GM13976 (cell line): ENCODE measurements at regions not wholly inside any gene's neighbourhood (a gene's known extent, or its start where the extent isn't known, plus 50 kb on each side); places are given as distances from the start of the nearest gene placed in this dataset.

ENCODE experiments used
- DNase-seq: peaks from one replicate; pipeline ENCODE4 v3.0.0; 2012; ENCODE audit warnings: low spot score
- CTCF ChIP-seq: IDR thresholded peaks from 2 replicates; pipeline ENCODE4 v1.5.1; 2012; ENCODE audit warnings: borderline replicate concordance, mild to moderate bottlenecking; ENCODE audit not compliant: insufficient read depth; ENCODE audit errors: extremely low read depth, missing control alignments, control extremely low read depth
- in situ Hi-C: fragments of 300-500 bp; cut with MboI; formaldehyde crosslinking; loops from one replicate; pipeline ENCODE4 v1.12.0; 2022; ENCODE audit warnings: low sequenced_read_pairs, mixed read lengths, inconsistent platforms; ENCODE audit not compliant: unreplicated experiment

- TF ChIP-seq CTCF: no peak
- no peak for DNase-seq
- in situ Hi-C loops: no loop called here
These were observed 244.6 kb downstream of the TOMM20 start for GRCh38 chr1:234884006-234884405.

GRCh38 chr1:234882898-234883297 lies 245.7 kb downstream of the TOMM20 start:
- in situ Hi-C loops: no loop called here
- no peak for DNase-seq
- TF ChIP-seq CTCF: no peak

GRCh38 chr1:234881893-234882771 lies 246.5 kb downstream of the TOMM20 start:
- peak; percentile 79 for DNase-seq
- in situ Hi-C loops: no loop called here
- no peak for TF ChIP-seq CTCF

- in situ Hi-C loops: no loop called here
- TF ChIP-seq CTCF: no peak
- DNase-seq: no peak
These were observed 249.2 kb downstream of the TOMM20 start for GRCh38 chr1:234879147-234880080.

- TF ChIP-seq CTCF: no peak
- DNase-seq: no peak
- in situ Hi-C loops: no loop called here
These were observed 250.3 kb downstream of the TOMM20 start for GRCh38 chr1:234878288-234878687.

GRCh38 chr1:234877761-234878160 lies 250.9 kb downstream of the TOMM20 start:
- TF ChIP-seq CTCF: no peak
- in situ Hi-C loops: no loop called here
- DNase-seq: no peak
